H1 (cell line): ENCODE measurements at regions not wholly inside any gene's neighbourhood (a gene's known extent, or its start where the extent isn't known, plus 50 kb on each side); places are given as distances from the start of the nearest gene placed in this dataset.

Source experiments
- CREB1 ChIP-seq: IDR thresholded peaks from 2 replicates; pipeline ENCODE4 v1.6.1; 2012; ENCODE audit warnings: inconsistent platforms
- RAD21 ChIP-seq, 2 experiments: IDR thresholded peaks in 1 of 2; conservative IDR thresholded peaks in 1 of 2; 2 replicates each; pipeline ENCODE4 v1.6.1; 2011; ENCODE audit warnings: low read depth in 2 of 2, low read length in 2 of 2, improper control_type of control experiment in 1 of 2, inconsistent platforms in 1 of 2, mild to moderate bottlenecking in 1 of 2, moderate library complexity in 1 of 2
- RBBP5 ChIP-seq: IDR thresholded peaks from 2 replicates; pipeline ENCODE4 v1.7.1; 2012; ENCODE audit warnings: low read depth, mild to moderate bottlenecking, inconsistent platforms, low read length, moderate library complexity, borderline replicate concordance
- TF ChIP-seq, protein P1 (sequence below), 3 experiments: IDR thresholded peaks; 1 replicate in 2 of 3; 2 replicates in 1 of 3; pipeline versions ENCODE4 v1.5.1 to v1.6.1; 2011; ENCODE audit warnings: low read length in 3 of 3, mild to moderate bottlenecking in 3 of 3, inconsistent platforms in 2 of 3, low read depth in 1 of 3, moderate library complexity in 1 of 3; ENCODE audit not compliant: insufficient read depth in 1 of 3; ENCODE audit errors: control extremely low read depth in 1 of 3
- TF ChIP-seq, protein P2 (sequence below): IDR thresholded peaks from 2 replicates; pipeline ENCODE4 v1.6.1; 2012; ENCODE audit warnings: inconsistent platforms

DNA sequence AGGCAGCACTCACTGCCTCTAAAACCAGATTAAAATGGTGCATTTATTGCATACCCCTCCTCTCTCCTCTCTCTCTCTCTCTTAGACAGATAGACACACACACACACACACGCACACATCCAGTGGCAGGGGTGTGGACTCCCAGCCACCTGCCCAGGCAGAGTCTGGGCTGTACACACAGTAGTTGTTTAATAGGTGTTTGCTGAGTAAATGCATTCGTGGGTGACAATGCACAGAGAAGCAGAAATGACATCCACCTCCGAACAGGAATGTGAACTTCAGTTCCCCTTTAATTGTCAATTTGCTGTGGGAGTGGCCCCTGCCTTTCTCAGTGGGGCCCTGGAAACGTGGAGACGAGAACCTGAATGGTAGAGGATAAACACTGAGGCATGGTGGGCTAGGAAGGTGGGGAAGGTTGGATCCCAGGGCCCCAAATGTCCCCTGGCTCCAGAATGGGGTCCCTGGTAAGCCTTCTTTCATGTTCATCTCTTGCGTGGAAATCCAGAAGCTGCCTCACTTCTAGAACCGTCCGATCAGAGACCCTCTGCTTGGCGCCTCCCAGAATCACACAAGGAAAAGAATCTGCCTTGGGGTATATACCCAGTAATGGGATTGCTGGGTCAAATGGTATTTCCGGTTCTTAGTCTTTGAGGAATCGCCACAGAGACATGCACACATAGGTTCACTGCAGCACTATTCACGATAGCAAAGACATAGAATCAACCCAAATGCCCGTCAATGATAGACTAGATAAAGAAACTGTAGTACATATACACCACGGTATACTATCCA is 58.5 kb upstream of the ECHDC3 start:
- TF ChIP-seq, protein P1, sequence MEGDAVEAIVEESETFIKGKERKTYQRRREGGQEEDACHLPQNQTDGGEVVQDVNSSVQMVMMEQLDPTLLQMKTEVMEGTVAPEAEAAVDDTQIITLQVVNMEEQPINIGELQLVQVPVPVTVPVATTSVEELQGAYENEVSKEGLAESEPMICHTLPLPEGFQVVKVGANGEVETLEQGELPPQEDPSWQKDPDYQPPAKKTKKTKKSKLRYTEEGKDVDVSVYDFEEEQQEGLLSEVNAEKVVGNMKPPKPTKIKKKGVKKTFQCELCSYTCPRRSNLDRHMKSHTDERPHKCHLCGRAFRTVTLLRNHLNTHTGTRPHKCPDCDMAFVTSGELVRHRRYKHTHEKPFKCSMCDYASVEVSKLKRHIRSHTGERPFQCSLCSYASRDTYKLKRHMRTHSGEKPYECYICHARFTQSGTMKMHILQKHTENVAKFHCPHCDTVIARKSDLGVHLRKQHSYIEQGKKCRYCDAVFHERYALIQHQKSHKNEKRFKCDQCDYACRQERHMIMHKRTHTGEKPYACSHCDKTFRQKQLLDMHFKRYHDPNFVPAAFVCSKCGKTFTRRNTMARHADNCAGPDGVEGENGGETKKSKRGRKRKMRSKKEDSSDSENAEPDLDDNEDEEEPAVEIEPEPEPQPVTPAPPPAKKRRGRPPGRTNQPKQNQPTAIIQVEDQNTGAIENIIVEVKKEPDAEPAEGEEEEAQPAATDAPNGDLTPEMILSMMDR (IDR thresholded peaks at IDR 0.05; ENCODE audit: control extremely low read depth in 1 of 3, insufficient read depth in 1 of 3, low read depth in 1 of 3, low read length in 3 of 3) = no peak
- TF ChIP-seq RAD21 (IDR thresholded peaks at IDR 0.05 in 1 of 2, conservative IDR thresholded peaks at IDR 0.05 in 1 of 2; ENCODE audit: low read depth in 2 of 2, low read length in 2 of 2) (no peak), RBBP5 (no peak), CREB1 (no peak)
- TF ChIP-seq, protein P2, sequence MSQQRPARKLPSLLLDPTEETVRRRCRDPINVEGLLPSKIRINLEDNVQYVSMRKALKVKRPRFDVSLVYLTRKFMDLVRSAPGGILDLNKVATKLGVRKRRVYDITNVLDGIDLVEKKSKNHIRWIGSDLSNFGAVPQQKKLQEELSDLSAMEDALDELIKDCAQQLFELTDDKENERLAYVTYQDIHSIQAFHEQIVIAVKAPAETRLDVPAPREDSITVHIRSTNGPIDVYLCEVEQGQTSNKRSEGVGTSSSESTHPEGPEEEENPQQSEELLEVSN = no peak
